Gastrocnemius medialis (tissue), 4 donors: ENCODE measurements at regions not wholly inside any gene's neighbourhood (a gene's known extent, or its start where the extent isn't known, plus 50 kb on each side); places are given as distances from the start of the nearest gene placed in this dataset.

ENCODE experiments used
- ATAC-seq, 2 donors: fragments of 150-250 bp; one replicate each; pipeline ENCODE4 v1.9.1; 2016
- DNase-seq, 2 donors: peaks; one replicate each; pipeline ENCODE4 v3.0.0-alpha.2; 2019
- H3K27ac ChIP-seq, 4 donors: fragments of 200-600 bp; sonication (generic); 1 replicate in 1 of 4; 2 replicates in 3 of 4; pipeline ENCODE4 v1.5.1; 2016 to 2018; ENCODE audit warnings: mild to moderate bottlenecking in 2 of 4, moderate library complexity in 1 of 4
- H3K27me3 ChIP-seq, 3 donors: fragments of 200-600 bp; sonication (generic) in 2 of 3; 1 replicate in 1 of 3; 2 replicates in 2 of 3; pipeline versions ENCODE4 v1.5.1 to v1.6.0; 2016 to 2019; ENCODE audit warnings: mild to moderate bottlenecking in 1 of 3, moderate library complexity in 1 of 3
- H3K36me3 ChIP-seq, 2 donors: fragments of 200-600 bp; sonication (generic) in 1 of 2; one replicate each; pipeline ENCODE4 v1.5.1; 2017 to 2018
- H3K4me1 ChIP-seq, 2 donors: fragments of 200-600 bp; sonication (generic) in 1 of 2; one replicate each; pipeline ENCODE4 v1.5.1; 2016 to 2017; ENCODE audit warnings: mild to moderate bottlenecking in 2 of 2
- H3K4me3 ChIP-seq, 4 donors: fragments of 200-600 bp; sonication (generic) in 3 of 4; 1 replicate in 1 of 4; 2 replicates in 3 of 4; pipeline ENCODE4 v1.5.1; 2016 to 2019; ENCODE audit warnings: mild to moderate bottlenecking in 2 of 4
- H3K9me3 ChIP-seq, 3 donors: fragments of 200-600 bp; sonication (generic) in 2 of 3; 1 replicate in 1 of 3; 2 replicates in 2 of 3; pipeline ENCODE4 v1.5.1; 2016 to 2019
- CTCF ChIP-seq, 5 experiments: fragments of 450-650 bp in 3 of 5; fragments of 200-600 bp in 2 of 5; sonication (generic) in 2 of 5; IDR thresholded peaks in 4 of 5; conservative IDR thresholded peaks in 1 of 5; 1 replicate in 4 of 5; 2 replicates in 1 of 5; pipeline ENCODE4 v1.5.1; 2016 to 2019; ENCODE audit warnings: antibody characterized with exemption in 5 of 5, mild to moderate bottlenecking in 3 of 5, moderate library complexity in 3 of 5
- POLR2A ChIP-seq, 2 donors: fragments of 450-650 bp; IDR thresholded peaks; one replicate each; pipeline ENCODE4 v1.6.1; 2017; ENCODE audit warnings: antibody characterized with exemption in 2 of 2, mild to moderate bottlenecking in 2 of 2, moderate library complexity in 2 of 2
- in situ Hi-C, 4 donors: fragments of 200-750 bp; cut with MboI; loops; one replicate each; pipeline versions ENCODE4 v1.15.0 to v1.8.0; 2017; ENCODE audit warnings: low sequenced_read_pairs in 4 of 4
- intact Hi-C: fragments of 100-400 bp; cut with DNase I; formaldehyde crosslinking; loops from one replicate; pipeline ENCODE4 v1.15.1; 2023; ENCODE audit warnings: low total_unique reads

GRCh38 chr6:167761794-167762258, 64.9 kb upstream of the AFDN start:
- in situ Hi-C loops, result no loop called here
- no peak for TF ChIP-seq POLR2A (IDR thresholded peaks at IDR 0.05)
- TF ChIP-seq CTCF (IDR thresholded peaks at IDR 0.05 in 4 of 5, conservative IDR thresholded peaks at IDR 0.05 in 1 of 5), result no peak
- no peak overlapping the region for H3K27ac ChIP-seq

DNA sequence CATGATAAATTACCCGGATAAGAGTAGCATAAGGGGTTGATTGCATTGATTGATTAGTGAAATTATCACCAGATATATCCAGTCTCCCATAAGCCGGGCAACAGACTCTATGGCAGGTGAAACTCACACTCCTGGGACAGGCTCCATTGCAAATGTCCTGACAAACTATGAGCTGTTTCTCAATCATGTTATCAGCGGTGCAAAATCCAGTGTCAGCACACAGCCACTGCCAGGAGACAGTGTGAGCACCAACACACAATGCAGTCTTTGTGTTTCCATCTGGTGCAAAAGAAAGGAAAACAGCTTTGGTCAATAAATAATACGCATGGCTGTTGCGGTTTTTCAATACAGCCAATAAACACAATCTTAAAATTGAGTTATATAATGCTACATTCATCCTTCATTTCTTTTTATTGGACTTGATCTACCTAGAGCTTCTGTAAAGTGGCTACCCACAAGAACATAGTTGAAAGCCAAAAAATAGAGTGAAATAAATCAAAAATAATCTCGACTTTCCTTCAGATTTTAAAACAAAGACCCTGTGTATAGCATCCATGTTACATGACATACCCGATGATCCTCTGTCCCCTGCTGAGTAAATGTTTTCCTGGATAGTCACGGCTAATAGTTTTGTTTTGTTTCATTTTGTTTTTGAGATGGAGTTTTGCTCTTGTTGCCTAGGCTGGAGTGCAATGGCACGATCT, 64.3 kb upstream of the AFDN start:
- ATAC-seq (peak in 1 of 2 donors; percentile 61), DNase-seq (no peak)
- no peaks in the 10 kb centered on the region for H3K36me3 ChIP-seq
- H3K4me1 ChIP-seq, result peaks cover 7 to 12% of the 10 kb centered on the region in 2 donors
- no peaks in the 10 kb centered on the region for H3K27me3 ChIP-seq
- in situ Hi-C loops (no loop called here), intact Hi-C loops (no loop called here)
- no peak for TF ChIP-seq CTCF (IDR thresholded peaks at IDR 0.05 in 4 of 5, conservative IDR thresholded peaks at IDR 0.05 in 1 of 5)
- TF ChIP-seq POLR2A (IDR thresholded peaks at IDR 0.05), result no peak
- H3K9me3 ChIP-seq, result no peaks in the 10 kb centered on the region
- H3K27ac ChIP-seq, result no peak overlapping the region
- H3K4me3 ChIP-seq, result no peak overlapping the region

More at GRCh38 chr6:167761794-167762258, 64.9 kb upstream of the AFDN start:
- Histone ChIP-seq H3K36me3 (no peaks in the 10 kb centered on the region), H3K9me3 (no peaks in the 10 kb centered on the region), H3K4me3 (no peak overlapping the region), H3K4me1 (peaks cover 7 to 12% of the 10 kb centered on the region in 2 donors), H3K27me3 (no peaks in the 10 kb centered on the region)
- no peak for ATAC-seq
- DNase-seq, result no peak
- intact Hi-C loops, result no loop called here

DNA sequence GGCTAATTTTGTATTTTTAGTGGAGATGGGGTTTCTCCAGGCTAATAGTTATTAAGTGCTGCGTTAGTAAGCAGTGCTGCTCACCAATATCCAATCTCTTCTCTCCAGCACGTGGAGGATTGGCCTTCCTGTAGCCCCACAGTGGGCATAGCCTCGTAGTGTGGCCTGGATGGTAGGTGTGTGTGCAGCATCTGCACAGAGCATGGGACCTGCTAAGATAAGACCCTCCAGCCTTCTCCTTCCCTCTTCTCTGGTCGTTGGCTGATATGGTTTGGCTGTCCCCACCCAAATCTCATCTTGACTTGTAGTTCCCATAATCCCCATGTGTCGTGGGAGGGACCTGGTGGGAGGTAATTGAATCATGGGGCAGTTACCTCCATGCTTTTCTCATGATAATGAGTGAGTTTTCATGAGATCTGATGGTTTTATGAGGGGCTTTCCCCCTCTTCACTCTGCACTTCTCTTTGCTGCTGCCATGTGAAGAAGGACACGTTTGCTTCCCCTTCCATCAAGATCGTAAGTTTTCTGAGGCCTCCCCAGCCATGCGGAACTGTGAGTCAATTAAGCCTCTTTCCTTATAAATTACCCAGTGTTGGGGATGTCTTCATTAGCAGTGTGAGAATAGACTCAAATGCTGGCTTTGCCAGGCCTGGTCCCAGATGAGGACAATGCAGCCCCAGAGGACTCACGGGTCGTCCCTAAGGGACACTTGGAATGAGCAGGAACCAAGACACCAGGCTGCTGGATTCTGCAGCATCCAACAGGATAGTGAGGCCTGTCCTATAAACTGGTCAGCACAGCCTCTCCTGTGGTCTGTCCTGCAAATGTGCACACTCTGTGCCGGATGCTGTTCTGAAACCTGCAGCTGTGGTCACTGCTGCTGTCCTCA, 63.4 kb upstream of the AFDN start:
- TF ChIP-seq CTCF (IDR thresholded peaks at IDR 0.05 in 4 of 5, conservative IDR thresholded peaks at IDR 0.05 in 1 of 5) (no peak), POLR2A (IDR thresholded peaks at IDR 0.05) (no peak)
- no peak overlapping the region for H3K4me3 ChIP-seq
- no peaks in the 10 kb centered on the region for H3K27me3 ChIP-seq
- H3K27ac ChIP-seq, result no peak overlapping the region
- H3K4me1 ChIP-seq, result peaks cover 7 to 12% of the 10 kb centered on the region in 2 donors
- H3K36me3 ChIP-seq, result no peaks in the 10 kb centered on the region
- intact Hi-C loops, result no loop called here
- ATAC-seq (no peak), DNase-seq (no peak)
- no peaks in the 10 kb centered on the region for H3K9me3 ChIP-seq
- in situ Hi-C loops, result no loop called here

- no peak for DNase-seq
- no peak overlapping the region for H3K4me3 ChIP-seq
- H3K36me3 ChIP-seq, result no peaks in the 10 kb centered on the region
- no peaks in the 10 kb centered on the region for H3K27me3 ChIP-seq
- H3K9me3 ChIP-seq, result no peaks in the 10 kb centered on the region
- peaks cover 7 to 12% of the 10 kb centered on the region in 2 donors for H3K4me1 ChIP-seq
- TF ChIP-seq POLR2A (IDR thresholded peaks at IDR 0.05), result no peak
- TF ChIP-seq CTCF (IDR thresholded peaks at IDR 0.05 in 4 of 5, conservative IDR thresholded peaks at IDR 0.05 in 1 of 5), result no peak
- no peak for ATAC-seq
- no peak overlapping the region for H3K27ac ChIP-seq
- in situ Hi-C loops, result no loop called here
- intact Hi-C loops, result no loop called here
These were observed 62.5 kb upstream of the AFDN start for GRCh38 chr6:167764215-167764614.
